Nephron progenitor cell (in vitro differentiated cells): ENCODE measurements at regions not wholly inside any gene's neighbourhood (a gene's known extent, or its start where the extent isn't known, plus 50 kb on each side); places are given as distances from the start of the nearest gene placed in this dataset.
"Not testable (repeated sequence)": the region's sequence is repeated elsewhere in the genome, so short reads cannot be mapped to it uniquely, and the experiment has no call there.

Experiments
- DNase-seq: peaks from one replicate; pipeline ENCODE4 v3.0.0; 2021
- H3K27ac Mint-ChIP-seq: 2 replicates; pipeline ENCODE4 v1.8.0; 2021; ENCODE audit warnings: mild to moderate bottlenecking, moderate library complexity, mixed read lengths
- H3K27me3 Mint-ChIP-seq: 2 replicates; pipeline ENCODE4 v1.8.0; 2021; ENCODE audit warnings: mild to moderate bottlenecking, low read depth, mixed read lengths; ENCODE audit not compliant: poor library complexity
- H3K36me3 Mint-ChIP-seq: 2 replicates; pipeline ENCODE4 v1.8.0; 2021; ENCODE audit warnings: low read depth, mixed read lengths
- H3K4me1 Mint-ChIP-seq: 2 replicates; pipeline ENCODE4 v1.8.0; 2021; ENCODE audit warnings: mixed read lengths
- H3K4me3 Mint-ChIP-seq: 2 replicates; pipeline ENCODE4 v1.8.0; 2021; ENCODE audit warnings: mild to moderate bottlenecking, moderate library complexity, mixed read lengths
- H3K9me3 Mint-ChIP-seq: 2 replicates; pipeline ENCODE4 v1.8.0; 2021; ENCODE audit warnings: mild to moderate bottlenecking, moderate library complexity, mixed read lengths
- CTCF ChIP-seq: fragments of 200-600 bp; sonication (generic); IDR thresholded peaks from 2 replicates; pipeline ENCODE4 v1.5.0; 2021; ENCODE audit warnings: antibody characterized with exemption

- TF ChIP-seq CTCF: no peak
- no peaks in the 10 kb centered on the region for H3K36me3 Mint-ChIP-seq
- no peak overlapping the region for H3K27ac Mint-ChIP-seq
- peaks cover 4% of the 10 kb centered on the region for H3K4me1 Mint-ChIP-seq
- H3K9me3 Mint-ChIP-seq: no peaks in the 10 kb centered on the region
- no peak overlapping the region for H3K4me3 Mint-ChIP-seq
- no peak for DNase-seq
- peaks cover 3% of the 10 kb centered on the region for H3K27me3 Mint-ChIP-seq
These were observed 96.0 kb downstream of the MTERF1 start for GRCh38 chr7:91784469-91784868.

GRCh38 chr7:91787931-91788330 lies 92.6 kb downstream of the MTERF1 start:
- peaks cover 3% of the 10 kb centered on the region for H3K27me3 Mint-ChIP-seq
- peaks cover 17% of the 10 kb centered on the region for H3K9me3 Mint-ChIP-seq
- no peak for DNase-seq
- H3K4me3 Mint-ChIP-seq: no peak overlapping the region
- peaks cover 4% of the 10 kb centered on the region for H3K4me1 Mint-ChIP-seq
- no peak for TF ChIP-seq CTCF
- H3K27ac Mint-ChIP-seq: no peak overlapping the region
- no peaks in the 10 kb centered on the region for H3K36me3 Mint-ChIP-seq

DNA sequence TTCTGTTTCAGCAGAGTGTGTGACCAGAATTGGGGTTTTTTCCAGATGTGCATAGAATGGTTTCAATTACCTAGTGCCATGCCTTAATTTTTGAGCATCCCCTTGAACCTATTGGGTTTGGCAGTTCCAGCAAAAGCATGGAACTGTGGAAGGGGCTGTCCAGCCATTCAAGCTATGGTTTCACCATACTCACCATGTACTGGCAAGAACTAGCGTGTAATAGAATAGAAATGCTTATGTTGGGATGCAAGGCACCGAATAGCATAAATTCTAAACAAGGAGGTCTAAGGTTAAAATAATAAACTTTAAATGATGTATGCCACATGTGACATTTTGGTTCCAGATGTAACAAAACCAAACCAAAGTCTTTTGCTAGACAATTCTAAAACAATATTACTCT lies 91.4 kb downstream of the MTERF1 start:
- peaks cover 4% of the 10 kb centered on the region for H3K36me3 Mint-ChIP-seq
- no peak for TF ChIP-seq CTCF
- no peak for DNase-seq
- peaks cover 4% of the 10 kb centered on the region for H3K4me1 Mint-ChIP-seq
- no peaks in the 10 kb centered on the region for H3K27me3 Mint-ChIP-seq
- H3K27ac Mint-ChIP-seq: no peak overlapping the region
- peaks cover 29% of the 10 kb centered on the region for H3K9me3 Mint-ChIP-seq
- H3K4me3 Mint-ChIP-seq: no peak overlapping the region

DNA sequence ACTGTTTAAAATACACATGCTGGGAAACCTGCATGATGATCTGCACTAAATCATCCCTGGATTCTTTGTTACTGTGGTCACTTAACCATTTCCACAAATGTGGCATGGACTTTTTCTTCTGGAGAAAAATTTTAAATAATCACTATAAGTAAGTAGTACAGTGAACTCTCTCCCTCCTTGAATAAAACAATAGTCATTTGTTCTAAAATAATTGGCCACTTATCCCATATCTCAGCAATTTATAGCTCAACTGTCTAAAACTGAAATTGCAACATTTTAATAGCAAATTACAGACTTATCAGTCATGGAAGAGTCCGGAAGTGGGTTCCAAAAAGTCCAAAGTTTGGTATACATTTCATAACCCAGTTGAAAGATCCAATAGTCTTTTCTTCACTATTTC lies 90.9 kb downstream of the MTERF1 start:
- Mint-ChIP-seq H3K27ac (no peak overlapping the region), H3K9me3 (peaks cover 31% of the 10 kb centered on the region), H3K4me1 (peaks cover 4% of the 10 kb centered on the region), H3K4me3 (no peak overlapping the region), H3K36me3 (peaks cover 4% of the 10 kb centered on the region), H3K27me3 (no peaks in the 10 kb centered on the region)
- no peak for TF ChIP-seq CTCF
- DNase-seq: no peak

- H3K27me3 Mint-ChIP-seq, H3K27ac Mint-ChIP-seq, DNase-seq, H3K4me1 Mint-ChIP-seq, H3K4me3 Mint-ChIP-seq, H3K36me3 Mint-ChIP-seq: not testable (repeated sequence)
- peaks cover 31% of the 10 kb centered on the region for H3K9me3 Mint-ChIP-seq
These were observed 89.9 kb downstream of the MTERF1 start for GRCh38 chr7:91790646-91791045.

- TF ChIP-seq CTCF: no peak
- no peak for DNase-seq
- no peaks in the 10 kb centered on the region for H3K27me3 Mint-ChIP-seq
- no peak overlapping the region for H3K27ac Mint-ChIP-seq
- peaks cover 4% of the 10 kb centered on the region for H3K36me3 Mint-ChIP-seq
- no peak overlapping the region for H3K4me3 Mint-ChIP-seq
- peaks cover 21% of the 10 kb centered on the region for H3K9me3 Mint-ChIP-seq
- no peaks in the 10 kb centered on the region for H3K4me1 Mint-ChIP-seq
These were observed 84.4 kb downstream of the MTERF1 start for GRCh38 chr7:91796122-91796521.
